Tibial artery (tissue), 4 donors: ENCODE measurements at regions not wholly inside any gene's neighbourhood (a gene's known extent, or its start where the extent isn't known, plus 50 kb on each side); places are given as distances from the start of the nearest gene placed in this dataset.

Source experiments
- DNase-seq, 2 donors: peaks; one replicate each; pipeline ENCODE4 v3.0.0-alpha.2; 2019
- H3K27ac ChIP-seq, 2 donors: fragments of 200-600 bp; sonication (generic) in 1 of 2; 1 replicate in 1 of 2; 2 replicates in 1 of 2; pipeline ENCODE4 v1.5.1; 2018 to 2019; ENCODE audit warnings: mild to moderate bottlenecking in 1 of 2
- H3K27me3 ChIP-seq, 2 donors: fragments of 200-600 bp; sonication (generic) in 1 of 2; one replicate each; pipeline versions ENCODE4 v1.5.1 to v1.6.0; 2016 to 2019
- H3K36me3 ChIP-seq, 3 donors: fragments of 200-600 bp; sonication (generic) in 2 of 3; one replicate each; pipeline ENCODE4 v1.5.1; 2016 to 2019; ENCODE audit warnings: mild to moderate bottlenecking in 2 of 3
- H3K4me1 ChIP-seq, 4 donors: fragments of 200-600 bp; sonication (generic) in 2 of 4; 1 replicate in 3 of 4; 2 replicates in 1 of 4; pipeline ENCODE4 v1.5.1; 2016 to 2019
- H3K4me3 ChIP-seq, 2 donors: fragments of 200-600 bp; sonication (generic) in 1 of 2; 1 replicate in 1 of 2; 2 replicates in 1 of 2; pipeline ENCODE4 v1.5.1; 2018 to 2019; ENCODE audit warnings: mild to moderate bottlenecking in 2 of 2
- H3K9me3 ChIP-seq, 3 donors: fragments of 200-600 bp; sonication (generic) in 1 of 3; one replicate each; pipeline ENCODE4 v1.5.1; 2016 to 2019
- CTCF ChIP-seq, 2 experiments: fragments of 200-600 bp in 1 of 2; fragments of 450-650 bp in 1 of 2; IDR thresholded peaks; one replicate each; pipeline ENCODE4 v1.5.1; 2017 to 2019; ENCODE audit warnings: antibody characterized with exemption in 2 of 2, mild to moderate bottlenecking in 1 of 2, moderate library complexity in 1 of 2
- intact Hi-C: fragments of 100-400 bp; cut with DNase I; formaldehyde crosslinking; loops from one replicate; pipeline ENCODE4 v1.15.0; 2023; ENCODE audit warnings: low total_unique reads

- Histone ChIP-seq H3K4me3 (no peak overlapping the region), H3K4me1 (no peaks in the 10 kb centered on the region), H3K27ac (no peak overlapping the region), H3K36me3 (no peaks in the 10 kb centered on the region), H3K27me3 (no peaks in the 10 kb centered on the region), H3K9me3 (no peaks in the 10 kb centered on the region)
- no peak for DNase-seq
- intact Hi-C loops = no loop called here
- no peak for TF ChIP-seq CTCF (IDR thresholded peaks at IDR 0.05)
Measured at GRCh38 chr12:47356129-47356700, 276.5 kb upstream of the AMIGO2 start.

- no peaks in the 10 kb centered on the region for H3K27me3 ChIP-seq
Measured at GRCh38 chr12:47353508-47353907, 273.7 kb upstream of the AMIGO2 start.

GRCh38 chr12:47352067-47352466 lies 272.3 kb upstream of the AMIGO2 start:
- DNase-seq = no peak
- H3K27ac ChIP-seq = no peak overlapping the region
- no peak overlapping the region for H3K4me3 ChIP-seq
- H3K36me3 ChIP-seq = no peaks in the 10 kb centered on the region
- intact Hi-C loops = no loop called here
- no peaks in the 10 kb centered on the region for H3K4me1 ChIP-seq
- TF ChIP-seq CTCF (IDR thresholded peaks at IDR 0.05) = no peak
- no peaks in the 10 kb centered on the region for H3K27me3 ChIP-seq
- H3K9me3 ChIP-seq = no peaks in the 10 kb centered on the region

More at GRCh38 chr12:47353508-47353907, 273.7 kb upstream of the AMIGO2 start:
- intact Hi-C loops = no loop called here
- TF ChIP-seq CTCF (IDR thresholded peaks at IDR 0.05) = no peak
- no peaks in the 10 kb centered on the region for H3K36me3 ChIP-seq
- no peaks in the 10 kb centered on the region for H3K4me1 ChIP-seq
- H3K4me3 ChIP-seq = no peak overlapping the region
- H3K27ac ChIP-seq = no peak overlapping the region
- DNase-seq = no peak
- H3K9me3 ChIP-seq = no peaks in the 10 kb centered on the region

GRCh38 chr12:47351526-47351925 lies 271.8 kb upstream of the AMIGO2 start:
- no peak overlapping the region for H3K4me3 ChIP-seq
- no peaks in the 10 kb centered on the region for H3K27me3 ChIP-seq
- no peak for DNase-seq
- H3K27ac ChIP-seq = no peak overlapping the region
- no peaks in the 10 kb centered on the region for H3K36me3 ChIP-seq
- no peaks in the 10 kb centered on the region for H3K4me1 ChIP-seq
- H3K9me3 ChIP-seq = no peaks in the 10 kb centered on the region
- intact Hi-C loops = no loop called here
- no peak for TF ChIP-seq CTCF (IDR thresholded peaks at IDR 0.05)

- DNase-seq = no peak
- intact Hi-C loops = no loop called here
- TF ChIP-seq CTCF (IDR thresholded peaks at IDR 0.05) = no peak
Measured at GRCh38 chr12:47350062-47350408, 270.3 kb upstream of the AMIGO2 start.

More at GRCh38 chr12:47350062-47350408, 270.3 kb upstream of the AMIGO2 start:
- no peak overlapping the region for H3K27ac ChIP-seq
- H3K9me3 ChIP-seq = no peaks in the 10 kb centered on the region
- H3K36me3 ChIP-seq = no peaks in the 10 kb centered on the region
- H3K27me3 ChIP-seq = no peaks in the 10 kb centered on the region
- no peaks in the 10 kb centered on the region for H3K4me1 ChIP-seq
- no peak overlapping the region for H3K4me3 ChIP-seq
